HepG2 (cell line): ENCODE measurements at regions not wholly inside any gene's neighbourhood (a gene's known extent, or its start where the extent isn't known, plus 50 kb on each side); places are given as distances from the start of the nearest gene placed in this dataset.

Experiments used
- BRCA1 ChIP-seq: sonication (generic); formaldehyde crosslinking; IDR thresholded peaks from 2 replicates; pipeline ENCODE4 v1.4.0; 2020; ENCODE audit warnings: missing genetic modification reagents
- ERF ChIP-seq: IDR thresholded peaks from 2 replicates; pipeline ENCODE4 v1.6.1; 2018; ENCODE audit warnings: missing biosample characterization, missing genetic modification reagents
- HDAC2 ChIP-seq: sonication (generic); formaldehyde crosslinking; IDR thresholded peaks from 2 replicates; pipeline ENCODE4 v1.4.0; 2020; ENCODE audit warnings: missing genetic modification reagents
- HMG20A ChIP-seq: IDR thresholded peaks from 2 replicates; pipeline ENCODE4 v1.6.1; 2016; ENCODE audit warnings: borderline replicate concordance
- HNRNPH1 ChIP-seq: fragments of 200-400 bp; formaldehyde crosslinking; optimal IDR thresholded peaks from 2 replicates; pipeline ENCODE3; 2017; ENCODE audit warnings: mild to moderate bottlenecking, low read depth, low read length
- ZNF12 ChIP-seq: sonication (generic); formaldehyde crosslinking; IDR thresholded peaks from 2 replicates; pipeline ENCODE4 v1.5.0; 2020; ENCODE audit warnings: missing genetic modification reagents
- TF ChIP-seq, protein P1 (sequence below): sonication (generic); formaldehyde crosslinking; IDR thresholded peaks from 2 replicates; pipeline ENCODE4 v1.4.0; 2020; ENCODE audit warnings: missing genetic modification reagents, mild to moderate bottlenecking, borderline replicate concordance
- TF ChIP-seq, protein P2 (sequence below): sonication (generic); formaldehyde crosslinking; IDR thresholded peaks from 2 replicates; pipeline ENCODE4 v1.4.0; 2020; ENCODE audit warnings: missing genetic modification reagents
- TF ChIP-seq, protein P3 (sequence below): sonication (generic); formaldehyde crosslinking; IDR thresholded peaks from 2 replicates; pipeline ENCODE4 v1.5.0; 2020; ENCODE audit warnings: missing genetic modification reagents
- TF ChIP-seq, protein P4 (sequence below): sonication (generic); formaldehyde crosslinking; IDR thresholded peaks from 2 replicates; pipeline ENCODE4 v1.4.0; 2020; ENCODE audit warnings: missing genetic modification reagents
- TF ChIP-seq, protein P5 (sequence below): sonication (generic); formaldehyde crosslinking; IDR thresholded peaks from 2 replicates; pipeline ENCODE4 v1.5.0; 2020; ENCODE audit warnings: missing genetic modification reagents

DNA sequence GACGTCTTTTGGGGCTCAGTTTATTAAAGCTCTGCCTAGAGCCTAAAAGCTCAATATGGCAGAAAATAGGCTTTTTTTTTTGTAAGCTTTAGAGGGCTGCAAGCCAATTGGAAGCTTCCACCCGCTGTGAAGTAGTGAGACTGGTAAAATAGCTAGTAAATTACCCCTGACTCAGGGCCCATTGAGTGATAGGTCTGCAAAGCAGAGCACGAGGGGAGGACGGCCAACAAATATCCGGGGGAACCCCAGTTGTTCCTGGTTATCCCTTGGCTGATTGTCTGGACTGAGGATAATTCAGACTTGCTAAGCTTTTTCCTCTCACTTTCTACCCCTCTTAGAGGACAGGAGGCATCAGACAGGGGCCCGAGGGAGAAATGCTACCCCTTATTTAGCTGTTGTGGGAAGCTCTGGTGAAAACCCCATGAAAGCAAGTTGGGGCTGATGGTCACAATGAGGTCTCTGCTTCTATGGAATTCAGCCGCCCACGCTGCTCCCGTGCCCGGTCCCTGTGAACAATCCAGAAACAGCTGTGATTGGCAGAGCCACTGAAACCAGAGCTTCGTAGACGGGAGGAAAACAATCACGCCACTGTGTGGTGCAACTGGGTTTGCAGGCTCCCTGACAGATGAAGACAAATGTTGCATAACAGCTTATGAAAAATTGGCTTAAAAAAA is 141.9 kb upstream of the LGALSL start (continued):
- TF ChIP-seq, protein P1, sequence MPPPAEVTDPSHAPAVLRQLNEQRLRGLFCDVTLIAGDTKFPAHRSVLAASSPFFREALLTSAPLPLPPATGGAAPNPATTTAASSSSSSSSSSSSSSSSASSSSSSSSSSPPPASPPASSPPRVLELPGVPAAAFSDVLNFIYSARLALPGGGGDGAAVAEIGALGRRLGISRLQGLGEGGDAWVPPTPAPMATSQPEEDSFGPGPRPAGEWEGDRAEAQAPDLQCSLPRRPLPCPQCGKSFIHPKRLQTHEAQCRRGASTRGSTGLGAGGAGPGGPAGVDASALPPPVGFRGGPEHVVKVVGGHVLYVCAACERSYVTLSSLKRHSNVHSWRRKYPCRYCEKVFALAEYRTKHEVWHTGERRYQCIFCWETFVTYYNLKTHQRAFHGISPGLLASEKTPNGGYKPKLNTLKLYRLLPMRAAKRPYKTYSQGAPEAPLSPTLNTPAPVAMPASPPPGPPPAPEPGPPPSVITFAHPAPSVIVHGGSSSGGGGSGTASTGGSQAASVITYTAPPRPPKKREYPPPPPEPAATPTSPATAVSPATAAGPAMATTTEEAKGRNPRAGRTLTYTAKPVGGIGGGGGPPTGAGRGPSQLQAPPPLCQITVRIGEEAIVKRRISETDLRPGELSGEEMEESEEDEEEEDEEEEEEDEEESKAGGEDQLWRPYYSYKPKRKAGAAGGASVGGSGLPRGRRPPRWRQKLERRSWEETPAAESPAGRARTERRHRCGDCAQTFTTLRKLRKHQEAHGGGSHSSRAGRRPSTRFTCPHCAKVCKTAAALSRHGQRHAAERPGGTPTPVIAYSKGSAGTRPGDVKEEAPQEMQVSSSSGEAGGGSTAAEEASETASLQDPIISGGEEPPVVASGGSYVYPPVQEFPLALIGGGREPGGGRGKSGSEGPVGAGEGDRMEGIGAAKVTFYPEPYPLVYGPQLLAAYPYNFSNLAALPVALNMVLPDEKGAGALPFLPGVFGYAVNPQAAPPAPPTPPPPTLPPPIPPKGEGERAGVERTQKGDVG (CRISPR knock-in tag), result no peak
- TF ChIP-seq HNRNPH1 (no peak), HDAC2 (CRISPR knock-in tag) (peak; percentile 53; the same call in 1 of the 2 replicates), BRCA1 (CRISPR knock-in tag) (no peak), HMG20A (peak; percentile 28; the same call in 1 of the 2 replicates), ZNF12 (CRISPR knock-in tag) (no peak), ERF (CRISPR knock-in tag) (no peak)
- TF ChIP-seq, protein P2, sequence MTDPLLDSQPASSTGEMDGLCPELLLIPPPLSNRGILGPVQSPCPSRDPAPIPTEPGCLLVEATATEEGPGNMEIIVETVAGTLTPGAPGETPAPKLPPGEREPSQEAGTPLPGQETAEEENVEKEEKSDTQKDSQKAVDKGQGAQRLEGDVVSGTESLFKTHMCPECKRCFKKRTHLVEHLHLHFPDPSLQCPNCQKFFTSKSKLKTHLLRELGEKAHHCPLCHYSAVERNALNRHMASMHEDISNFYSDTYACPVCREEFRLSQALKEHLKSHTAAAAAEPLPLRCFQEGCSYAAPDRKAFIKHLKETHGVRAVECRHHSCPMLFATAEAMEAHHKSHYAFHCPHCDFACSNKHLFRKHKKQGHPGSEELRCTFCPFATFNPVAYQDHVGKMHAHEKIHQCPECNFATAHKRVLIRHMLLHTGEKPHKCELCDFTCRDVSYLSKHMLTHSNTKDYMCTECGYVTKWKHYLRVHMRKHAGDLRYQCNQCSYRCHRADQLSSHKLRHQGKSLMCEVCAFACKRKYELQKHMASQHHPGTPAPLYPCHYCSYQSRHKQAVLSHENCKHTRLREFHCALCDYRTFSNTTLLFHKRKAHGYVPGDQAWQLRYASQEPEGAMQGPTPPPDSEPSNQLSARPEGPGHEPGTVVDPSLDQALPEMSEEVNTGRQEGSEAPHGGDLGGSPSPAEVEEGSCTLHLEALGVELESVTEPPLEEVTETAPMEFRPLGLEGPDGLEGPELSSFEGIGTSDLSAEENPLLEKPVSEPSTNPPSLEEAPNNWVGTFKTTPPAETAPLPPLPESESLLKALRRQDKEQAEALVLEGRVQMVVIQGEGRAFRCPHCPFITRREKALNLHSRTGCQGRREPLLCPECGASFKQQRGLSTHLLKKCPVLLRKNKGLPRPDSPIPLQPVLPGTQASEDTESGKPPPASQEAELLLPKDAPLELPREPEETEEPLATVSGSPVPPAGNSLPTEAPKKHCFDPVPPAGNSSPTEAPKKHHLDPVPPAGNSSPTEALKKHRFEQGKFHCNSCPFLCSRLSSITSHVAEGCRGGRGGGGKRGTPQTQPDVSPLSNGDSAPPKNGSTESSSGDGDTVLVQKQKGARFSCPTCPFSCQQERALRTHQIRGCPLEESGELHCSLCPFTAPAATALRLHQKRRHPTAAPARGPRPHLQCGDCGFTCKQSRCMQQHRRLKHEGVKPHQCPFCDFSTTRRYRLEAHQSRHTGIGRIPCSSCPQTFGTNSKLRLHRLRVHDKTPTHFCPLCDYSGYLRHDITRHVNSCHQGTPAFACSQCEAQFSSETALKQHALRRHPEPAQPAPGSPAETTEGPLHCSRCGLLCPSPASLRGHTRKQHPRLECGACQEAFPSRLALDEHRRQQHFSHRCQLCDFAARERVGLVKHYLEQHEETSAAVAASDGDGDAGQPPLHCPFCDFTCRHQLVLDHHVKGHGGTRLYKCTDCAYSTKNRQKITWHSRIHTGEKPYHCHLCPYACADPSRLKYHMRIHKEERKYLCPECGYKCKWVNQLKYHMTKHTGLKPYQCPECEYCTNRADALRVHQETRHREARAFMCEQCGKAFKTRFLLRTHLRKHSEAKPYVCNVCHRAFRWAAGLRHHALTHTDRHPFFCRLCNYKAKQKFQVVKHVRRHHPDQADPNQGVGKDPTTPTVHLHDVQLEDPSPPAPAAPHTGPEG (CRISPR knock-in tag), result peak; percentile 89
- TF ChIP-seq, protein P3, sequence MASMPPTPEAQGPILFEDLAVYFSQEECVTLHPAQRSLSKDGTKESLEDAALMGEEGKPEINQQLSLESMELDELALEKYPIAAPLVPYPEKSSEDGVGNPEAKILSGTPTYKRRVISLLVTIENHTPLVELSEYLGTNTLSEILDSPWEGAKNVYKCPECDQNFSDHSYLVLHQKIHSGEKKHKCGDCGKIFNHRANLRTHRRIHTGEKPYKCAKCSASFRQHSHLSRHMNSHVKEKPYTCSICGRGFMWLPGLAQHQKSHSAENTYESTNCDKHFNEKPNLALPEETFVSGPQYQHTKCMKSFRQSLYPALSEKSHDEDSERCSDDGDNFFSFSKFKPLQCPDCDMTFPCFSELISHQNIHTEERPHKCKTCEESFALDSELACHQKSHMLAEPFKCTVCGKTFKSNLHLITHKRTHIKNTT (CRISPR knock-in tag), result no peak
- TF ChIP-seq, protein P4, sequence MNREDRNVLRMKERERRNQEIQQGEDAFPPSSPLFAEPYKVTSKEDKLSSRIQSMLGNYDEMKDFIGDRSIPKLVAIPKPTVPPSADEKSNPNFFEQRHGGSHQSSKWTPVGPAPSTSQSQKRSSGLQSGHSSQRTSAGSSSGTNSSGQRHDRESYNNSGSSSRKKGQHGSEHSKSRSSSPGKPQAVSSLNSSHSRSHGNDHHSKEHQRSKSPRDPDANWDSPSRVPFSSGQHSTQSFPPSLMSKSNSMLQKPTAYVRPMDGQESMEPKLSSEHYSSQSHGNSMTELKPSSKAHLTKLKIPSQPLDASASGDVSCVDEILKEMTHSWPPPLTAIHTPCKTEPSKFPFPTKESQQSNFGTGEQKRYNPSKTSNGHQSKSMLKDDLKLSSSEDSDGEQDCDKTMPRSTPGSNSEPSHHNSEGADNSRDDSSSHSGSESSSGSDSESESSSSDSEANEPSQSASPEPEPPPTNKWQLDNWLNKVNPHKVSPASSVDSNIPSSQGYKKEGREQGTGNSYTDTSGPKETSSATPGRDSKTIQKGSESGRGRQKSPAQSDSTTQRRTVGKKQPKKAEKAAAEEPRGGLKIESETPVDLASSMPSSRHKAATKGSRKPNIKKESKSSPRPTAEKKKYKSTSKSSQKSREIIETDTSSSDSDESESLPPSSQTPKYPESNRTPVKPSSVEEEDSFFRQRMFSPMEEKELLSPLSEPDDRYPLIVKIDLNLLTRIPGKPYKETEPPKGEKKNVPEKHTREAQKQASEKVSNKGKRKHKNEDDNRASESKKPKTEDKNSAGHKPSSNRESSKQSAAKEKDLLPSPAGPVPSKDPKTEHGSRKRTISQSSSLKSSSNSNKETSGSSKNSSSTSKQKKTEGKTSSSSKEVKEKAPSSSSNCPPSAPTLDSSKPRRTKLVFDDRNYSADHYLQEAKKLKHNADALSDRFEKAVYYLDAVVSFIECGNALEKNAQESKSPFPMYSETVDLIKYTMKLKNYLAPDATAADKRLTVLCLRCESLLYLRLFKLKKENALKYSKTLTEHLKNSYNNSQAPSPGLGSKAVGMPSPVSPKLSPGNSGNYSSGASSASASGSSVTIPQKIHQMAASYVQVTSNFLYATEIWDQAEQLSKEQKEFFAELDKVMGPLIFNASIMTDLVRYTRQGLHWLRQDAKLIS (CRISPR knock-in tag), result no peak
- TF ChIP-seq, protein P5, sequence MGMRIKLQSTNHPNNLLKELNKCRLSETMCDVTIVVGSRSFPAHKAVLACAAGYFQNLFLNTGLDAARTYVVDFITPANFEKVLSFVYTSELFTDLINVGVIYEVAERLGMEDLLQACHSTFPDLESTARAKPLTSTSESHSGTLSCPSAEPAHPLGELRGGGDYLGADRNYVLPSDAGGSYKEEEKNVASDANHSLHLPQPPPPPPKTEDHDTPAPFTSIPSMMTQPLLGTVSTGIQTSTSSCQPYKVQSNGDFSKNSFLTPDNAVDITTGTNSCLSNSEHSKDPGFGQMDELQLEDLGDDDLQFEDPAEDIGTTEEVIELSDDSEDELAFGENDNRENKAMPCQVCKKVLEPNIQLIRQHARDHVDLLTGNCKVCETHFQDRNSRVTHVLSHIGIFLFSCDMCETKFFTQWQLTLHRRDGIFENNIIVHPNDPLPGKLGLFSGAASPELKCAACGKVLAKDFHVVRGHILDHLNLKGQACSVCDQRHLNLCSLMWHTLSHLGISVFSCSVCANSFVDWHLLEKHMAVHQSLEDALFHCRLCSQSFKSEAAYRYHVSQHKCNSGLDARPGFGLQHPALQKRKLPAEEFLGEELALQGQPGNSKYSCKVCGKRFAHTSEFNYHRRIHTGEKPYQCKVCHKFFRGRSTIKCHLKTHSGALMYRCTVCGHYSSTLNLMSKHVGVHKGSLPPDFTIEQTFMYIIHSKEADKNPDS, result no peak
